ENCODE measurements at regions not wholly inside any gene's neighbourhood (a gene's known extent, or its start where the extent isn't known, plus 50 kb on each side); places are given as distances from the start of the nearest gene placed in this dataset.

DNA sequence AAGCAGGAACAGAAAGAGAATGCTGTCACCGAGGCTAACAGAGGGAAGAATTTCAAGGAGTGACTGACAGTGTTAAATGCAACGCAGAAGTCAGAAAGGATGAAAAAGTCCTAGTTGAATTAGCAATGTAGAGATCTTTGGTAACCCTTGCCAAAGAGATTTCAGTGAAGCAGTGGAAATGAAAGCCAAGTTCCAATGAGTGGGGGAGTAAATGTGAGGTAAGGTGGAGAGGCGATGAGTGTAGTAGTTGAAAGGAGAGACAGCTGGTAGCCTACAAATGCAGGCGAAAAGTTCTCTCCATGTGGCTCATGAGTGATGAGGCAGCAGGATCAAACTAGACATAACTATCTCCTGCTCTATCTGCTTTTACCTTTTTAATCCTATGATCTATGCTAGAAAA lies 74.6 kb upstream of the IPO9 start:
- DNase-seq: no peak

DNA sequence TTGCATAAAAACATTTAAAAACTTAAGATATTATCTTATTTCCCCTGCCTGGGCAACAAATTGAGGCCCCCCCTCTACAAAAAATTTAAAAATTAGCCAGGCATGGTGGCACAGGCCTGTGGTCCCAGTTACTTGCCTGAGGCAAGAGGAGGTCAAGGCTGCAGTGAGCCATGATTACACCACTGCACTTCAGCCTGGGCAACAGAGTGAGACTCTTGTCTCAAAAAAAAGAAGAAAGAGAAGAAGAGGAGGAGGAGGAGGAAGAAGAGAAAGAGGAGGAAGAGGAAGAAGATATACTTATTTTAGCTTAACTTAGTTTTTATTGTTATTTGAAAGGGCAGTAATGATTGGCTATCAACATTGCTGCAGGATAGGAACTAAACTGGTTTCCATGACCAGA lies 73.8 kb upstream of the IPO9 start:
- DNase-seq: no peak

GRCh38 chr1:201756406-201756805 lies 72.6 kb upstream of the IPO9 start:
- DNase-seq: no peak

DNA sequence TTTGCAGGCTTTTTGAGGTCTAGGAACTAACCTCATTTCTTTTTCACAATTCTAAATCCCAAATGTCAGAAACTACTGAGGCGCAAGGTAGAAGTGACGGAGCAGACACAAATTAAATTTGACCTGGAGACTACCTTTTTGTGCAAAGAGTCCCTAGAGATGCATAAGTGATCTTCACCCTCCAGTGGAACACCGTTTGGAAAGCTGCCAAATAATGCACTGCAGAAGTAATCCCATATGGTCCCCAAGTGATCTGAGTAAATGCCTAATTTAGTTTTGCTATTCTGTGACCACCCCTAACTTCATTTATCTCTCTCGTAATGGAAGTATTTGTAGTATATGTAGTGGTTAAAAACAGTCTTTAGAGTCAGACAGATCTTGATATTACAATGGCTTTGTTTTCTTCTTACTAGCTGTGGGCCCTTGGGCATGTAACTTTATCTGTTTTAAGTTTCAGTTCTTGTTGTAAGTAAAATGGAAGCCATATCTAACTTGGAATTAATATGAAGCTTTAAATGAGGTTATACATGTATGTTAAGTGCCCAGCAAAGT lies 70.4 kb upstream of the IPO9 start:
- DNase-seq: no peak

- no peak for DNase-seq
Measured at GRCh38 chr1:201759194-201759815, 69.7 kb upstream of the IPO9 start.

GRCh38 chr1:201760516-201760915 lies 68.4 kb upstream of the IPO9 start:
- no peak for DNase-seq

DNA sequence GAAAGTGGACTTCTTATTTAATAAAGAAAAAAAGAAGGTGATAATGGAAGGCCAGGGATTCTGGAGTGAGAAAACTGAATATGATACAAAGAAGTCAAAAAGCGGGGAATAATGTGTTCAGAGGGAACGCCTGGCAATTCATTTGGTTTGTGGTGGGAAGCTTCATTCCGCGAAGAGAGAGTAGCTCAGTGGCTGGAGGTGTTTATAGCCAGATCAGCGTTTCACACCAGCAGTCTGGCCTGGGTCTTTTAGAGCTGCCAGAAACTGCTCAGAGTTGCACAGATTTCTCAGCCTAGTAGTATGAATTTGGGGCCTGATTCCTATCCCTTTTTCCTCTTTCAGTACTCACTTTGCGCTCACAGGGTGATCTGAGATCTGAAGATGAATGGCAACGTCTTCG lies 67.8 kb upstream of the IPO9 start:
- no peak for DNase-seq

DNA sequence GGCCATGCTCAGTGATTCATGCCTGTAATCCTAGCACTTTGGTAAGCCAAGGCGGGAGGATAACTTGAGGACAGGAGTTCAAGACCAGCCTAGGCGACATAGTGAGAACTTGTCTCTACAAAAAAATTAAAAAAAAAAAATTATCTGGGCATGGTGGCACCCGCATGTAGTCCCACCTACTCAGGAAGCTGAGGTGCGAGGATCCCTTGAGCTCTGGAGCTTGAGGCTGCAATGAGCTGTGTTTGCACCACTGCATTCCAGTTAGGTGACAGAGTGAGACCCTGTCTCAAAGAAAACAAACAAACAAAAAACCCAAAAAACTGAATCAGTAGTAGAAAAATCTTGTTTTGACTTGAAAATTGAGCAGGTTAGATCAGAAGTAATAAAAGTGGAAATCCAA lies 67.1 kb upstream of the IPO9 start:
- no peak for DNase-seq

DNA sequence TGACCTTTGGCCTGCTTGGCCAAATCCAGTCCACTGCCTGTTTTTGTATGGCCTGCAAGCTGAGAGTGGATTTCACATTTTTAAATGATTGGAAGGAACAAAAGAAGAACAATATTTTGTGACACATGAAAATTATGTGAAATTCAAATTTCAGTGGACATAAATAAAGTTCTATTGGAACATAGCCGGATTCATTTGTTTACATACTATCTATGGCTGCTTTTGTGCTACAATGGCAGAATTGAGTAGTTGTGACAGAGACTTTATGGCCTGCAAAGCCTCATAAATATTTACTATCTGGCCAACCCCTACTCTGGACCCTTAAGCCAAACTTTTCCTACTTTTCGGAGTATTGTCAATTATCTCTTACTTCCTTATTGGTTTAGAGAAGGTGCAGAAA lies 66.6 kb upstream of the IPO9 start:
- DNase-seq: no peak

DNA sequence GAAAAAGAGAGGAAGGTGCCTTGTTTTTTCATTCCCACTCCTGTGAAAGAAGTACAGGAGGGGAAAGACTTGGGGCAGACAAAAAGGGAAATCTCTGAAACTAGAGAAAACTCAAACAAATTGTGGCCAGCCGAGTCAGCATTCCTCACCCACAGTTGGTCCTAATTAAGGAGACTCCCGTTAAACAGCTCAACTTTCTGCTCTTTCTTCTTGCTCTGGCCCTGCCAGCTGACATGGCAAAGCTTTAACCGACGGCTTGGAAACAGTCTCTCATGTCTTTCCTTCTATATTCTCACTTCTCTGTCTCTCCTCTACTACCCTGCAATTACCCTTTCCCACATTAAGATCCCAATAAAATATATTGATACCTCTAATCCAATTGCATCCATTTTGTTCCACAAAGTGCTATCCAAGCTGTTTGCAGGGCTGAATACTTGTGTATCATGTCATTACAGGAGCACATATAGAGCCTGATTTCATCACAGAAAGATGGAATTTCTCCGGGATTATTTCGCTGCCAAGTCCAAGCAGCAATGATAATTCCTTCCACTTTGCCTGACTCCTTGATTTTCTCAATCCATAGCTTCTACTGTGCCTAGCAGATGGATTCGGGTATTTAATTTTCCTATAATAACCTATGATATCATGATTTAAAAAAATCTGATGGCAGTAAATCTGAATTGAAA lies 65.4 kb upstream of the IPO9 start:
- DNase-seq: no peak

DNA sequence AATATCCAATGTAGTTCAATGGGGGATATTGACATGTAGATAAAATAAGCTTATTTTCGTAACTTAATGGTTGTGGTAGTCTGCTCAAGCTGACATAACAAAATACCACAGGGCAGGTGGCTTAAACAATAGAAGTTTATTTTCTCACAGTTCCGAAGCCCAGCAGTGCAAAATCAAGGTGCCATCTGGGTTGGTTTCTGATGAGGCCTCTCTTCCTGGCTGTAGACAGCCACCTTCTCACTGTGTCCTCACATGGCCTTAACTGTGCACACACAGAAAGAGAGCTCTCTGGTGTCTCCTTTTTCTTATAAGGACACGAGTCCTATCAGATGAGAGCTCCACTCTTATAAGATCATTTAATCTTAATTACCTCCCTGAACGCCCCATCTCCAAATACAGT lies 64.8 kb upstream of the IPO9 start:
- DNase-seq: no peak

DNA sequence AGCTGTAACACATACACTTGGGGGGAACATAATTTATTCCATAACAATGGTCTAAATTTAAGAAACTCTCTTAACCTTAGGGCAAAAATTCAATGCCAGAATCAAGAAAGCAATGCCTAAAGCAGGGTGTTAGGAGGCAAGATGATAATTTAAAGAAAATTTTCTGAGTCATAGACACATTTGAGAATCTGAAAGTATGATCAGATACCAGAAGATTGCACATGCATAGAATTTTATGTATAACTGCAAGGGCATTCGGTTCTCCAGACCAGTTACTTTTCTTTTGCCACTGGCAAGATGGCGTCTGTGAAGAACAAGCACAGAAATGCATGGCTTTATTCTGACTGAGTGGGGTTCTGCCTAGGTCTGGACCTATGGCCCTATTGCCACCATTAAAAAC lies 64.4 kb upstream of the IPO9 start:
- no peak for DNase-seq

GRCh38 chr1:201766131-201766866 lies 62.7 kb upstream of the IPO9 start:
- no peak for DNase-seq

GRCh38 chr1:201767339-201767738 lies 61.6 kb upstream of the IPO9 start:
- DNase-seq: no peak

DNA sequence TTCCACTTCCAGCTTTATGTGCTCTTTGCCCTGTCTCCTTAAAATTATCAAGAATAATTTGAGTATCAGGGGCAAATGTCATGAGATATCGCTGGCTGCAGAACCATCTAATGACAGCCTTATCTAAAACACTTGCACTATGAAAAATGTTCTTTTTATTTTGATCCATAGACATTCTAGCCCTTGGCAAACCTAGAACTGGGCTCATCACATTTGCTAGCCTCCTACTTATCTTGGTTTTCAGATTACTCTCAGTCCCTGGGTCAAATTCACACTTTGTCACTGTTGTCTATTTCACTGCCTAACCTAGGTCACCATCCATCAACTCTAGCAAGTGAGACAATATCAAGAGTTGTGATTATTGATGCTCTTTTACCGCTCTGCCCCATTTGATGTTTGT lies 59.9 kb upstream of the IPO9 start:
- no peak for DNase-seq

GRCh38 chr1:201769966-201770365 lies 59.0 kb upstream of the IPO9 start:
- DNase-seq: no peak

DNA sequence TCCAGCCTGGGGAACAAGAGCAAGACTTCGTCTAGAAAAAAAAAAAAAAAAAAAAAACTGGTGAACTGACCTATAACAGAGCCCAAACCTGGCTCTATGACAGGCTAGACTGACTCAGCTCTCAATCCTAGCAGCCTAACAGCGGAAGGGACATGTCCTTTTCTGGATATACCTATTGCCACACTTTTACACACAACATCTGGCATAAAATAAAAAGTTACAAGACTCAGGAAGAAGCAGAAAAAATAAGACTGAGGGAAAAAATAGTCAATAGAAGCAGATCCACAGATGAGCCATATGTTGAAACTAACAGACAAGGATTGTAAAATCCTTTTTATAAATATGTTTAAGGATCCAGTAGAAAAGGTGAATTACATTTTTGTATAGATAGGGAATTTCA lies 57.5 kb upstream of the IPO9 start:
- DNase-seq: no peak

GRCh38 chr1:201772178-201772577 lies 56.8 kb upstream of the IPO9 start:
- no peak for DNase-seq

DNA sequence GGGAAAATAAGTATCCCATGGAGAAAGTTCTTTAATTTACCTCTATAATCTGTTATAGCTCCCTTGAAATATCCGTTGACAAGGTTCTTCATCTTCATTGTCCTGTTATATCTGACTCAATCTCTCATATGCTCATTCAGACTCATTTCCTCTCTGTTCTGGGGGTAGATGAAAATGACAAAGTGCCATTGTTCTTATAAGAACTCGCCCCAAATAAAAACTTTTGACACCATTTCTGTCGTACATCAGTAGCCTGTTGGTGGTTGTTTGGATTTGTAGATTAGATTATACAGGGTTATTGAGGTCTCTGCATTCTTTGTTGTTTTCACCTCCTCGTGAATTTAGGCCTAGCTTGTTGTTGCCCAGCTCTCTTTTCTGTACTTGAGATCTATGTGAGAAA lies 55.2 kb upstream of the IPO9 start:
- no peak for DNase-seq

DNA sequence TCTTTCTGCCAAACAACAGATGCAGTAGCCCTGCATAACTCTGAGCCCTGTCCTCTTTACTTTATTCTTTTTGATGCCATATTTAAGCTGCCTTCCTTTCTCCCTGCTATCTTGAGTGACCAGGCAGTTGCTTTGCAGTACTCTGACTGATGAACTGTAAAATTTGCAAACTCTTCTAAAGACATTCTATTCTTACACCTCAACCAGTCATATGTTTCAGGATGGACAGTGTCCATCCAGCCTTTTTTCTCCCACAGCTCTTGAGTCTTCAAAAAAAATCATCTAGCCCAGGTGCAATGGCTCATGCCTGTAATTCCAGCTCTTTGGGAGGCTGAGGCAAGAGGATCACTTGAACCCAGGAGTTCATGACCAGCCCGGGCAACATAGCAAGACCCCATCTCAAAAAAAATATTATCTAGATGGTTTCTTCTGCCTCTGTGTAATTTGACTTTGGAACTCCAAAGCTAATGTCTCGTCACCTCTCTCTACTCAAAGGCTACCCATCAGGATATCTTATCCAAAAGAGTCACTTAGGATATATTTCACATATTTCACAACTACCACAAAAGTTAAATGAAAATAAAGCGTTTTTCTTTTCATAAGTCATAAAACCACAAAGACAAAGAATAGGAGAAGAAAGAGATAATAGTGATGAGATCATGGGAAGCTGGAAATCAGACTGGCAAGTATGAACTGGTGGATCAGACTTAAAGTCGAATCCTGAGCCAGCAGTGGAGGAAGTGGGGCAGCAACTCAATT lies 54.6 kb upstream of the IPO9 start:
- DNase-seq: no peak

DNA sequence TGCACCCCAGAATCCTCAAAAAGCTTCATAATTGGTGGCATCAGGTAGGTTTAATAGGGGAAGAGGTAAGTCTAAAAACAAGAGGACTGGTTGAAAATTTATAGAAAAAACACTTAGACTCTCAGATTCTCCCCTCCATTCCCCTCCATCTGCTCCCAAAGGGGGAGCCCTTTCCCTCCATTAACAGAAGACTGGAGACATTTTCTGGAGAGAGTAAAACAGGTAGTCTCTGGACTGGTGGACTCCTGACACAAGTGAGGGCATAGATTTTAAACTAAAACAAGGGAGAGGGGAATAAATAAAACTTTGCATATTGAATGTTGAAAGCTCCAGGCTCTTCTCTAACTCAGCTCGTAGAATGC lies 54.0 kb upstream of the IPO9 start:
- DNase-seq: no peak

DNA sequence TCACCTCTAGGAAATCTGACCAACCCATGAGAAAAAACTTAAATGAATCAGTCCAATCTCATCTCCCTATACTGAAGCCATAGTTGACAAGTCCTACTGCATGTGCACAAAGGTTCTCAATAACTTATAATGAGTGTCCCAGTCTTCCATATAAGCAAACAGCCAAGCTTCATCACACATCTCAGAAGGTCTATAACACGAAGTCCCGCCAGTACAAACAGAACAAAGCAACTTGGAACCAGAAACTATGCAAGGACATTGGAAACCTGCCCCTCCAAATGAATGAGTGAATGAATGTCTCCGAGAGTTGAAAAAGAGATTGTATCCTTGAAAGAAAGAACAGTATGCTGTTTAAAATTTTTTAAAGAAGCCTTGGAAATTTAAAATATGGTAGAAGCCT lies 53.6 kb upstream of the IPO9 start:
- DNase-seq: no peak

GRCh38 chr1:201778279-201779065 lies 50.5 kb upstream of the IPO9 start:
- DNase-seq: no peak

Measured in bone marrow (tissue), 2 donors.